ENCODE measurements at regions not wholly inside any gene's neighbourhood (a gene's known extent, or its start where the extent isn't known, plus 50 kb on each side); places are given as distances from the start of the nearest gene placed in this dataset.
"Not testable (repeated sequence)": the region's sequence is repeated elsewhere in the genome, so short reads cannot be mapped to it uniquely, and the experiment has no call there.

GRCh38 chr5:175331173-175332036 lies 112.6 kb downstream of the DRD1 start:
- not testable (repeated sequence) for H3K9ac ChIP-seq (ENCODE audit: low read depth, low read length); H3K9me3 ChIP-seq (ENCODE audit: control insufficient read depth, insufficient read depth, low read length); H3K4me1 ChIP-seq (ENCODE audit: insufficient read depth, low read length); H3K36me3 ChIP-seq (ENCODE audit: insufficient read depth, low read length)

GRCh38 chr5:175329976-175330375 lies 114.0 kb downstream of the DRD1 start:
- Histone ChIP-seq H3K9ac (ENCODE audit: low read depth, low read length) (no peak overlapping the region), H3K36me3 (ENCODE audit: insufficient read depth, low read length) (no peaks in the 10 kb centered on the region), H3K4me1 (ENCODE audit: insufficient read depth, low read length) (peaks cover 7% of the 10 kb centered on the region; the same call in 1 of the 2 replicates), H3K9me3 (ENCODE audit: control insufficient read depth, insufficient read depth, low read length) (no peaks in the 10 kb centered on the region)

- H3K9ac ChIP-seq (ENCODE audit: low read depth, low read length), result no peak overlapping the region
- H3K36me3 ChIP-seq (ENCODE audit: insufficient read depth, low read length), result no peaks in the 10 kb centered on the region
- no peaks in the 10 kb centered on the region for H3K9me3 ChIP-seq (ENCODE audit: control insufficient read depth, insufficient read depth, low read length)
- H3K4me1 ChIP-seq (ENCODE audit: insufficient read depth, low read length), result peaks cover 7% of the 10 kb centered on the region; the same call in 1 of the 2 replicates
Observed at GRCh38 chr5:175328687-175329086, 115.3 kb downstream of the DRD1 start.

- H3K4me1 ChIP-seq (ENCODE audit: insufficient read depth, low read length), result peaks cover 7% of the 10 kb centered on the region; the same call in 1 of the 2 replicates
- H3K36me3 ChIP-seq (ENCODE audit: insufficient read depth, low read length), result no peaks in the 10 kb centered on the region
- no peak overlapping the region for H3K9ac ChIP-seq (ENCODE audit: low read depth, low read length)
- no peaks in the 10 kb centered on the region for H3K9me3 ChIP-seq (ENCODE audit: control insufficient read depth, insufficient read depth, low read length)
Observed at GRCh38 chr5:175328176-175328575, 115.8 kb downstream of the DRD1 start.

GRCh38 chr5:175325681-175326080 lies 118.3 kb downstream of the DRD1 start:
- H3K9me3 ChIP-seq (ENCODE audit: control insufficient read depth, insufficient read depth, low read length), result no peaks in the 10 kb centered on the region
- H3K4me1 ChIP-seq (ENCODE audit: insufficient read depth, low read length), result peaks cover 7% of the 10 kb centered on the region; the same call in 1 of the 2 replicates
- H3K9ac ChIP-seq (ENCODE audit: low read depth, low read length), result no peak overlapping the region
- no peaks in the 10 kb centered on the region for H3K36me3 ChIP-seq (ENCODE audit: insufficient read depth, low read length)

GRCh38 chr5:175321927-175322532 lies 122.0 kb downstream of the DRD1 start:
- no peak overlapping the region for H3K9ac ChIP-seq (ENCODE audit: low read depth, low read length)
- H3K9me3 ChIP-seq (ENCODE audit: control insufficient read depth, insufficient read depth, low read length), result no peaks in the 10 kb centered on the region
- no peaks in the 10 kb centered on the region for H3K36me3 ChIP-seq (ENCODE audit: insufficient read depth, low read length)
- H3K4me1 ChIP-seq (ENCODE audit: insufficient read depth, low read length), result peaks cover 7% of the 10 kb centered on the region; the same call in 1 of the 2 replicates

GRCh38 chr5:175319199-175319598 lies 124.8 kb downstream of the DRD1 start:
- no peaks in the 10 kb centered on the region for H3K9me3 ChIP-seq (ENCODE audit: control insufficient read depth, insufficient read depth, low read length)

GRCh38 chr5:175317872-175318271 lies 126.1 kb downstream of the DRD1 start:
- H3K9me3 ChIP-seq (ENCODE audit: control insufficient read depth, insufficient read depth, low read length), result no peaks in the 10 kb centered on the region
- H3K36me3 ChIP-seq (ENCODE audit: insufficient read depth, low read length), result no peaks in the 10 kb centered on the region
- H3K4me1 ChIP-seq (ENCODE audit: insufficient read depth, low read length), result no peaks in the 10 kb centered on the region
- H3K9ac ChIP-seq (ENCODE audit: low read depth, low read length), result no peak overlapping the region

More at GRCh38 chr5:175319199-175319598, 124.8 kb downstream of the DRD1 start:
- Histone ChIP-seq H3K9ac (ENCODE audit: low read depth, low read length) (no peak overlapping the region), H3K36me3 (ENCODE audit: insufficient read depth, low read length) (no peaks in the 10 kb centered on the region), H3K4me1 (ENCODE audit: insufficient read depth, low read length) (no peaks in the 10 kb centered on the region)

- no peaks in the 10 kb centered on the region for H3K36me3 ChIP-seq (ENCODE audit: insufficient read depth, low read length)
- no peaks in the 10 kb centered on the region for H3K9me3 ChIP-seq (ENCODE audit: control insufficient read depth, insufficient read depth, low read length)
- no peak overlapping the region for H3K9ac ChIP-seq (ENCODE audit: low read depth, low read length)
- no peaks in the 10 kb centered on the region for H3K4me1 ChIP-seq (ENCODE audit: insufficient read depth, low read length)
Observed at GRCh38 chr5:175309218-175309810, 134.7 kb downstream of the DRD1 start.

- no peaks in the 10 kb centered on the region for H3K9me3 ChIP-seq (ENCODE audit: control insufficient read depth, insufficient read depth, low read length)
- H3K4me1 ChIP-seq (ENCODE audit: insufficient read depth, low read length), result no peaks in the 10 kb centered on the region
- H3K9ac ChIP-seq (ENCODE audit: low read depth, low read length), result no peak overlapping the region
- H3K36me3 ChIP-seq (ENCODE audit: insufficient read depth, low read length), result no peaks in the 10 kb centered on the region
Observed at GRCh38 chr5:175308701-175309100, 135.3 kb downstream of the DRD1 start.

GRCh38 chr5:175306381-175306780 lies 137.6 kb downstream of the DRD1 start:
- H3K9me3 ChIP-seq (ENCODE audit: control insufficient read depth, insufficient read depth, low read length), result no peaks in the 10 kb centered on the region

GRCh38 chr5:175305251-175305650 lies 138.7 kb downstream of the DRD1 start:
- no peaks in the 10 kb centered on the region for H3K4me1 ChIP-seq (ENCODE audit: insufficient read depth, low read length)
- no peak overlapping the region for H3K9ac ChIP-seq (ENCODE audit: low read depth, low read length)
- H3K36me3 ChIP-seq (ENCODE audit: insufficient read depth, low read length), result no peaks in the 10 kb centered on the region
- no peaks in the 10 kb centered on the region for H3K9me3 ChIP-seq (ENCODE audit: control insufficient read depth, insufficient read depth, low read length)

More at GRCh38 chr5:175306381-175306780, 137.6 kb downstream of the DRD1 start:
- Histone ChIP-seq H3K9ac (ENCODE audit: low read depth, low read length) (no peak overlapping the region), H3K4me1 (ENCODE audit: insufficient read depth, low read length) (no peaks in the 10 kb centered on the region), H3K36me3 (ENCODE audit: insufficient read depth, low read length) (no peaks in the 10 kb centered on the region)

GRCh38 chr5:175290379-175290778 lies 153.6 kb downstream of the DRD1 start:
- no peaks in the 10 kb centered on the region for H3K4me1 ChIP-seq (ENCODE audit: insufficient read depth, low read length)
- H3K9ac ChIP-seq (ENCODE audit: low read depth, low read length), result no peak overlapping the region
- no peaks in the 10 kb centered on the region for H3K36me3 ChIP-seq (ENCODE audit: insufficient read depth, low read length)
- H3K9me3 ChIP-seq (ENCODE audit: control insufficient read depth, insufficient read depth, low read length), result no peaks in the 10 kb centered on the region

GRCh38 chr5:175288048-175288621 lies 155.8 kb downstream of the DRD1 start:
- H3K9me3 ChIP-seq (ENCODE audit: control insufficient read depth, insufficient read depth, low read length), result no peaks in the 10 kb centered on the region
- H3K36me3 ChIP-seq (ENCODE audit: insufficient read depth, low read length), result no peaks in the 10 kb centered on the region
- no peaks in the 10 kb centered on the region for H3K4me1 ChIP-seq (ENCODE audit: insufficient read depth, low read length)
- H3K9ac ChIP-seq (ENCODE audit: low read depth, low read length), result no peak overlapping the region

Data from ES-I3 (cell line).